ENCODE measurements at regions not wholly inside any gene's neighbourhood (a gene's known extent, or its start where the extent isn't known, plus 50 kb on each side); places are given as distances from the start of the nearest gene placed in this dataset.

DNA sequence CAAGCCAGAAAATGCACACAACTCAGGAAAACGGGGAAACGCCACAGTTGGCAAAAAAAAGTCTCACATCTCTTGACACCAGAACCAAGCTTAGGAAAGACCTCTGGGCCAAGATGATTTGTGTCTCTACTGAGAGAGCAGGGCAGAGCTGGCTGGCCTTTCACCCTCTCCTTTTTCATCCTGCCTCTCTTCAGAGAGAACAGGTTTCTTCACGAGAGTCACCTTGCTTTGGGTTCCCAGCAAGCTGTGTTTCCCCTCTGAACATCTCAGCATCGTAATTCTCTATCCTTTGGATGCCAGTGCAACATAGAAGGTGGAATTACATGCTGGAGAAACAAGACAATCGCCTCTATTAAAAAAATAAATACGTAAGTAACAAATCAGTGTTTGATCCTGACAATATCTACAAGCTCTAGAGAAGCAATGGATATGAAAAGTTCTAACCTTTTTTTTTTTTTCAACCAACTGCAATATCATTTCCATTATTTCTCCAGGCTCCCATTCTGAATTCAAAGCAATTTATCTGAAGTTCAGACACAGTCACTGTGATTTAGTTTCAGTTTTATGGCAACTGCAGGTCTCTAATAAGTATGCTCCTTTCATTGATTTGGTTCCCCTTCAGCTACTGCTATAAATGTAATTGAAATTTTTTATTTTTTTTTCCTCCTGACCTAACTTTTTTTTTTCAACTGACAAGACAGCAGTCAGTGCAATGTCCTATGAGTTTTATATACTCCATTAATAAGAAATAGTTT lies 708.6 kb downstream of the DTWD2 start:
- in situ Hi-C loops (cut with HindIII; ENCODE audit: low sequenced_read_pairs), result no loop called here
- no peak overlapping the region for H3K4me3 ChIP-seq (ENCODE audit: low read depth, low read length)
- DNase-seq (ENCODE audit: low read depth), result no peak
- TF ChIP-seq, protein P1, sequence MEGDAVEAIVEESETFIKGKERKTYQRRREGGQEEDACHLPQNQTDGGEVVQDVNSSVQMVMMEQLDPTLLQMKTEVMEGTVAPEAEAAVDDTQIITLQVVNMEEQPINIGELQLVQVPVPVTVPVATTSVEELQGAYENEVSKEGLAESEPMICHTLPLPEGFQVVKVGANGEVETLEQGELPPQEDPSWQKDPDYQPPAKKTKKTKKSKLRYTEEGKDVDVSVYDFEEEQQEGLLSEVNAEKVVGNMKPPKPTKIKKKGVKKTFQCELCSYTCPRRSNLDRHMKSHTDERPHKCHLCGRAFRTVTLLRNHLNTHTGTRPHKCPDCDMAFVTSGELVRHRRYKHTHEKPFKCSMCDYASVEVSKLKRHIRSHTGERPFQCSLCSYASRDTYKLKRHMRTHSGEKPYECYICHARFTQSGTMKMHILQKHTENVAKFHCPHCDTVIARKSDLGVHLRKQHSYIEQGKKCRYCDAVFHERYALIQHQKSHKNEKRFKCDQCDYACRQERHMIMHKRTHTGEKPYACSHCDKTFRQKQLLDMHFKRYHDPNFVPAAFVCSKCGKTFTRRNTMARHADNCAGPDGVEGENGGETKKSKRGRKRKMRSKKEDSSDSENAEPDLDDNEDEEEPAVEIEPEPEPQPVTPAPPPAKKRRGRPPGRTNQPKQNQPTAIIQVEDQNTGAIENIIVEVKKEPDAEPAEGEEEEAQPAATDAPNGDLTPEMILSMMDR (IDR thresholded peaks at IDR 0.05; ENCODE audit: low read depth, low read length, missing control alignments), result no peak

GRCh38 chr5:118270526-118270925 lies 717.8 kb downstream of the DTWD2 start:
- TF ChIP-seq, protein P1 (IDR thresholded peaks at IDR 0.05; ENCODE audit: low read depth, low read length, missing control alignments), result no peak
- DNase-seq (ENCODE audit: low read depth), result no peak
- in situ Hi-C loops (cut with HindIII; ENCODE audit: low sequenced_read_pairs), result no loop called here
- no peak overlapping the region for H3K4me3 ChIP-seq (ENCODE audit: low read depth, low read length)

GRCh38 chr5:118258223-118258622 lies 730.1 kb downstream of the DTWD2 start:
- no peak for DNase-seq (ENCODE audit: low read depth)
- TF ChIP-seq, protein P1 (IDR thresholded peaks at IDR 0.05; ENCODE audit: low read depth, low read length, missing control alignments), result no peak
- no peak overlapping the region for H3K4me3 ChIP-seq (ENCODE audit: low read depth, low read length)
- in situ Hi-C loops (cut with HindIII; ENCODE audit: low sequenced_read_pairs), result no loop called here

DNA sequence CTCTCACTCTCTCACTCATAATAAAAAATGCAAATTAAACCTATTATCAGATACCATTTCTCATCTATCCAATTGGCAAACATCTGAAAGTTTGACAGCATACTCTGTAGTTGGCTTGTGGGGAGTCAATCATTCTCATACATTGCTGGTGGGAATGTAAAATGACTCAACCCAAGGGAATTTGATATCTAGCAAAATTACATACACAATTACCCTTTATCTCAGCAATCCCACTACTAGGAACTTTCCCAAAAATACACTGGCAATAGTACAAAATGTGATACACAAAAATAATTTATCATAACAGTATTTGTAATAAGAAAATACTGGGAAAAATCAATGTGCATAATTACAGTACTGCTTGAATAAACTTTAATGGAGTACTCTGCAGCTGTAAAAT lies 731.3 kb downstream of the DTWD2 start:
- in situ Hi-C loops (cut with HindIII; ENCODE audit: low sequenced_read_pairs), result no loop called here
- TF ChIP-seq, protein P1 (IDR thresholded peaks at IDR 0.05; ENCODE audit: low read depth, low read length, missing control alignments), result no peak
- DNase-seq (ENCODE audit: low read depth), result peak; percentile 35
- H3K4me3 ChIP-seq (ENCODE audit: low read depth, low read length), result no peak overlapping the region

- TF ChIP-seq, protein P1 (IDR thresholded peaks at IDR 0.05; ENCODE audit: low read depth, low read length, missing control alignments), result no peak
- no peak for DNase-seq (ENCODE audit: low read depth)
- in situ Hi-C loops (cut with HindIII; ENCODE audit: low sequenced_read_pairs), result no loop called here
- H3K4me3 ChIP-seq (ENCODE audit: low read depth, low read length), result no peak overlapping the region
These were observed 734.9 kb downstream of the DTWD2 start for GRCh38 chr5:118253225-118254061.

- TF ChIP-seq, protein P1 (IDR thresholded peaks at IDR 0.05; ENCODE audit: low read depth, low read length, missing control alignments), result no peak
- no peak for DNase-seq (ENCODE audit: low read depth)
- in situ Hi-C loops (cut with HindIII; ENCODE audit: low sequenced_read_pairs), result no loop called here
- H3K4me3 ChIP-seq (ENCODE audit: low read depth, low read length), result no peak overlapping the region
These were observed 739.0 kb downstream of the DTWD2 start for GRCh38 chr5:118249386-118249785.
